Urinary bladder (tissue), 3 donors: ENCODE measurements at regions not wholly inside any gene's neighbourhood (a gene's known extent, or its start where the extent isn't known, plus 50 kb on each side); places are given as distances from the start of the nearest gene placed in this dataset.

Experiments
- DNase-seq: peaks from one replicate; pipeline ENCODE4 v3.0.0-alpha.2; 2015; ENCODE audit errors: extremely low spot score
- H3K27ac ChIP-seq: one replicate; pipeline ENCODE4 v1.5.1; 2013; ENCODE audit warnings: low read depth, mild to moderate bottlenecking, moderate library complexity
- H3K36me3 ChIP-seq: one replicate; pipeline ENCODE4 v1.6.1; 2013; ENCODE audit warnings: mild to moderate bottlenecking, moderate library complexity; ENCODE audit not compliant: insufficient read depth
- H3K4me1 ChIP-seq: one replicate; pipeline ENCODE4 v1.6.1; 2013; ENCODE audit warnings: mild to moderate bottlenecking, moderate library complexity; ENCODE audit not compliant: insufficient read depth
- H3K4me3 ChIP-seq: one replicate; pipeline ENCODE4 v1.5.1; 2013; ENCODE audit warnings: low read depth, low read length
- WGBS: extraction: QIAGEN DNeasy Blood & Tissue Kit; methylation state at CpG from one replicate; pipeline ENCODE4 v1.1.7; 2013; 5-methylcytosine and 5-hydroxymethylcytosine counted together
- donor health status: healthy with polysubstance abuse.
- donor health status: healthy.

- WGBS: 72% methylated on average over 3 of the region's 3 CpGs
- no peaks in the 10 kb centered on the region for H3K4me1 ChIP-seq
- no peaks in the 10 kb centered on the region for H3K36me3 ChIP-seq
- H3K27ac ChIP-seq: no peak overlapping the region
- no peak for DNase-seq
- H3K4me3 ChIP-seq: no peak overlapping the region
Measured at GRCh38 chr2:238742066-238742465, 105.8 kb upstream of the TWIST2 start.

GRCh38 chr2:238742664-238743063, 105.2 kb upstream of the TWIST2 start:
- no peak overlapping the region for H3K27ac ChIP-seq
- DNase-seq: no peak
- H3K36me3 ChIP-seq: no peaks in the 10 kb centered on the region
- no peak overlapping the region for H3K4me3 ChIP-seq
- H3K4me1 ChIP-seq: no peaks in the 10 kb centered on the region
- 92% methylated on average over 8 of the region's 8 CpGs for WGBS

- no peak overlapping the region for H3K4me3 ChIP-seq
- no peak overlapping the region for H3K27ac ChIP-seq
- H3K36me3 ChIP-seq: no peaks in the 10 kb centered on the region
- H3K4me1 ChIP-seq: no peaks in the 10 kb centered on the region
- 80% methylated on average over 21 of the region's 21 CpGs for WGBS
- no peak for DNase-seq
Measured at GRCh38 chr2:238743243-238744065, 104.4 kb upstream of the TWIST2 start.

- H3K27ac ChIP-seq: no peak overlapping the region
- DNase-seq: no peak
- no peak overlapping the region for H3K4me3 ChIP-seq
- no peaks in the 10 kb centered on the region for H3K4me1 ChIP-seq
- H3K36me3 ChIP-seq: no peaks in the 10 kb centered on the region
- 92% methylated on average over 13 of the region's 13 CpGs for WGBS
Measured at GRCh38 chr2:238744951-238745350, 102.9 kb upstream of the TWIST2 start.

- no peak overlapping the region for H3K4me3 ChIP-seq
- no peaks in the 10 kb centered on the region for H3K36me3 ChIP-seq
- WGBS: 90% methylated on average over 5 of the region's 5 CpGs
- no peaks in the 10 kb centered on the region for H3K4me1 ChIP-seq
- H3K27ac ChIP-seq: no peak overlapping the region
- no peak for DNase-seq
Measured at GRCh38 chr2:238745997-238746396, 101.9 kb upstream of the TWIST2 start.

- no peak for DNase-seq
- Histone ChIP-seq H3K4me3 (no peak overlapping the region), H3K4me1 (no peaks in the 10 kb centered on the region), H3K27ac (no peak overlapping the region), H3K36me3 (no peaks in the 10 kb centered on the region)
- WGBS: 70% methylated on average over 18 of the region's 18 CpGs
Measured at GRCh38 chr2:238747114-238747513, 100.8 kb upstream of the TWIST2 start.

- WGBS: 97% methylated on average over 3 of the region's 3 CpGs
- no peak overlapping the region for H3K27ac ChIP-seq
- H3K4me3 ChIP-seq: no peak overlapping the region
- H3K36me3 ChIP-seq: no peaks in the 10 kb centered on the region
- H3K4me1 ChIP-seq: no peaks in the 10 kb centered on the region
- DNase-seq: no peak
Measured at GRCh38 chr2:238747557-238747956, 100.3 kb upstream of the TWIST2 start.

GRCh38 chr2:238750212-238750904, 97.5 kb upstream of the TWIST2 start:
- H3K27ac ChIP-seq: no peak overlapping the region
- DNase-seq: no peak
- WGBS: 97% methylated on average over 3 of the region's 3 CpGs
- H3K4me3 ChIP-seq: no peak overlapping the region
- no peaks in the 10 kb centered on the region for H3K36me3 ChIP-seq
- H3K4me1 ChIP-seq: no peaks in the 10 kb centered on the region

GRCh38 chr2:238754259-238754658, 93.6 kb upstream of the TWIST2 start:
- no peaks in the 10 kb centered on the region for H3K4me1 ChIP-seq
- no peak for DNase-seq
- H3K4me3 ChIP-seq: no peak overlapping the region
- 47% methylated on average over 8 of the region's 8 CpGs for WGBS
- no peak overlapping the region for H3K27ac ChIP-seq
- H3K36me3 ChIP-seq: no peaks in the 10 kb centered on the region

- DNase-seq: no peak
- H3K27ac ChIP-seq: no peak overlapping the region
- no peak overlapping the region for H3K4me3 ChIP-seq
- WGBS: 18% methylated on average over 7 of the region's 7 CpGs
- H3K4me1 ChIP-seq: no peaks in the 10 kb centered on the region
- no peaks in the 10 kb centered on the region for H3K36me3 ChIP-seq
Measured at GRCh38 chr2:238761868-238762267, 86.0 kb upstream of the TWIST2 start.

GRCh38 chr2:238763471-238763995, 84.4 kb upstream of the TWIST2 start:
- 26% methylated on average over 7 of the region's 7 CpGs for WGBS
- H3K4me1 ChIP-seq: no peaks in the 10 kb centered on the region
- H3K4me3 ChIP-seq: no peak overlapping the region
- no peak overlapping the region for H3K27ac ChIP-seq
- no peaks in the 10 kb centered on the region for H3K36me3 ChIP-seq
- DNase-seq: no peak

- DNase-seq: no peak
- H3K4me3 ChIP-seq: no peak overlapping the region
- no peaks in the 10 kb centered on the region for H3K4me1 ChIP-seq
- no peaks in the 10 kb centered on the region for H3K36me3 ChIP-seq
- no peak overlapping the region for H3K27ac ChIP-seq
- WGBS: 79% methylated on average over 8 of the region's 8 CpGs
Measured at GRCh38 chr2:238765590-238765989, 82.3 kb upstream of the TWIST2 start.

GRCh38 chr2:238771218-238771617, 76.7 kb upstream of the TWIST2 start:
- no peak overlapping the region for H3K4me3 ChIP-seq
- 17% methylated on average over 6 of the region's 6 CpGs for WGBS

GRCh38 chr2:238771639-238772038, 76.2 kb upstream of the TWIST2 start:
- no peak overlapping the region for H3K4me3 ChIP-seq
- no peaks in the 10 kb centered on the region for H3K4me1 ChIP-seq
- no peak overlapping the region for H3K27ac ChIP-seq
- H3K36me3 ChIP-seq: no peaks in the 10 kb centered on the region
- 27% methylated on average over 15 of the region's 15 CpGs for WGBS
- no peak for DNase-seq

More at GRCh38 chr2:238771218-238771617, 76.7 kb upstream of the TWIST2 start:
- H3K27ac ChIP-seq: no peak overlapping the region
- H3K4me1 ChIP-seq: no peaks in the 10 kb centered on the region
- DNase-seq: no peak
- no peaks in the 10 kb centered on the region for H3K36me3 ChIP-seq
